ENCODE measurements at regions not wholly inside any gene's neighbourhood (a gene's known extent, or its start where the extent isn't known, plus 50 kb on each side); places are given as distances from the start of the nearest gene placed in this dataset.
"Not testable (repeated sequence)": the region's sequence is repeated elsewhere in the genome, so short reads cannot be mapped to it uniquely, and the experiment has no call there.

GRCh38 chr13:50376895-50377575 is 361.8 kb downstream of the KCNRG start:
- DNase-seq (ENCODE audit: missing footprints) (no peak), ATAC-seq (peak; percentile 26)
- intact Hi-C loops (cut with DNase I): loop anchor here (5.0 to 10.0 kb wide), 2 partner anchors 155 to 538 kb away; no protein-coding TSS in a partner anchor

- intact Hi-C loops (cut with DNase I): loop anchor here (5.0 to 10.0 kb wide), 2 partner anchors 155 to 537 kb away; no protein-coding TSS in a partner anchor
- ATAC-seq: no peak
- no peak for DNase-seq (ENCODE audit: missing footprints)
Measured at GRCh38 chr13:50377726-50378270, 362.6 kb downstream of the KCNRG start.

- ATAC-seq (no peak), DNase-seq (ENCODE audit: missing footprints) (no peak)
- intact Hi-C loops (cut with DNase I): loop anchor here (5.0 to 10.0 kb wide), 2 partner anchors 154 to 536 kb away; no protein-coding TSS in a partner anchor
Measured at GRCh38 chr13:50378509-50379044, 363.3 kb downstream of the KCNRG start.

GRCh38 chr13:50379584-50379983 is 364.3 kb downstream of the KCNRG start:
- no peak for ATAC-seq
- intact Hi-C loops (cut with DNase I): loop anchor here (5.0 to 10.0 kb wide), 2 partner anchors 153 to 535 kb away; no protein-coding TSS in a partner anchor
- no peak for DNase-seq (ENCODE audit: missing footprints)

- no peak for DNase-seq (ENCODE audit: missing footprints)
- no peak for ATAC-seq
- intact Hi-C loops (cut with DNase I): no loop called here
Measured at GRCh38 chr13:50380905-50381304, 365.7 kb downstream of the KCNRG start.

GRCh38 chr13:50382511-50382910 is 367.3 kb downstream of the KCNRG start:
- intact Hi-C loops (cut with DNase I): no loop called here
- no peak for ATAC-seq
- no peak for DNase-seq (ENCODE audit: missing footprints)

- DNase-seq (ENCODE audit: missing footprints) (no peak), ATAC-seq (no peak)
- intact Hi-C loops (cut with DNase I): no loop called here
Measured at GRCh38 chr13:50382951-50383350, 367.7 kb downstream of the KCNRG start.

GRCh38 chr13:50384724-50385123 is 369.5 kb downstream of the KCNRG start:
- DNase-seq (ENCODE audit: missing footprints): no peak
- ATAC-seq: no peak
- intact Hi-C loops (cut with DNase I): loop anchor here (5.0 kb wide), 3 partner anchors 38 to 418 kb away; no protein-coding TSS in a partner anchor

GRCh38 chr13:50386541-50387050 is 371.4 kb downstream of the KCNRG start:
- ATAC-seq (peak; percentile 80), DNase-seq (ENCODE audit: missing footprints) (peak; percentile 68)
- intact Hi-C loops (cut with DNase I): loop anchor here (5.0 kb wide), 3 partner anchors 36 to 416 kb away; no protein-coding TSS in a partner anchor

GRCh38 chr13:50387051-50387581 is 371.9 kb downstream of the KCNRG start:
- peak; percentile 77 for DNase-seq (ENCODE audit: missing footprints)
- peak; percentile 94 for ATAC-seq
- intact Hi-C loops (cut with DNase I): loop anchor here (5.0 kb wide), 3 partner anchors 35 to 415 kb away; no protein-coding TSS in a partner anchor

- intact Hi-C loops (cut with DNase I): loop anchor here (5.0 kb wide), 3 partner anchors 34 to 414 kb away; no protein-coding TSS in a partner anchor
- DNase-seq (ENCODE audit: missing footprints) (no peak), ATAC-seq (no peak)
Measured at GRCh38 chr13:50388481-50388880, 373.2 kb downstream of the KCNRG start.

GRCh38 chr13:50389726-50390125 is 374.5 kb downstream of the KCNRG start:
- intact Hi-C loops (cut with DNase I): loop anchor here (5.0 kb wide), 3 partner anchors 33 to 413 kb away; no protein-coding TSS in a partner anchor
- DNase-seq (ENCODE audit: missing footprints) (no peak), ATAC-seq (no peak)

- DNase-seq (ENCODE audit: missing footprints) (no peak), ATAC-seq (no peak)
- intact Hi-C loops (cut with DNase I): no loop called here
Measured at GRCh38 chr13:50390503-50391248, 375.4 kb downstream of the KCNRG start.

GRCh38 chr13:50392977-50393376 is 377.7 kb downstream of the KCNRG start:
- intact Hi-C loops (cut with DNase I): no loop called here
- DNase-seq (ENCODE audit: missing footprints) (no peak), ATAC-seq (no peak)

- intact Hi-C loops (cut with DNase I): no loop called here
- ATAC-seq: peak; percentile 52
Measured at GRCh38 chr13:50393628-50394027, 378.4 kb downstream of the KCNRG start.

GRCh38 chr13:50396001-50396400 is 380.8 kb downstream of the KCNRG start:
- DNase-seq (ENCODE audit: missing footprints) (no peak), ATAC-seq (no peak)
- intact Hi-C loops (cut with DNase I): no loop called here

More at GRCh38 chr13:50393628-50394027, 378.4 kb downstream of the KCNRG start:
- DNase-seq (ENCODE audit: missing footprints): no peak

- DNase-seq (ENCODE audit: missing footprints); ATAC-seq; intact Hi-C loops (cut with DNase I): not testable (repeated sequence)
Measured at GRCh38 chr13:50396618-50397017, 381.4 kb downstream of the KCNRG start.

- no peak for DNase-seq (ENCODE audit: missing footprints)
- ATAC-seq: peak; percentile 79
- intact Hi-C loops (cut with DNase I): no loop called here
Measured at GRCh38 chr13:50400035-50400726, 384.9 kb downstream of the KCNRG start.

All from Right ventricle myocardium inferior (tissue), 1 donor.